ENCODE measurements at regions not wholly inside any gene's neighbourhood (a gene's known extent, or its start where the extent isn't known, plus 50 kb on each side); places are given as distances from the start of the nearest gene placed in this dataset.
"Not testable (repeated sequence)": the region's sequence is repeated elsewhere in the genome, so short reads cannot be mapped to it uniquely, and the experiment has no call there.

GRCh38 chr5:42317575-42317974 is 105.7 kb upstream of the GHR start:
- Mint-ChIP-seq H3K27me3 (ENCODE audit: low read depth) (no peaks in the 10 kb centered on the region), H3K9me3 (ENCODE audit: low read depth) (peaks cover 21% of the 10 kb centered on the region), H3K4me1 (ENCODE audit: low read depth) (peaks cover 9% of the 10 kb centered on the region), H3K36me3 (ENCODE audit: low read depth) (peaks cover 3% of the 10 kb centered on the region), H3K4me3 (ENCODE audit: unreplicated experiment) (no peak overlapping the region), H3K27ac (ENCODE audit: unreplicated experiment) (no peak overlapping the region)
- no peak for DNase-seq (ENCODE audit: low spot score)
- TF ChIP-seq CTCF (IDR thresholded peaks at IDR 0.05), result no peak

GRCh38 chr5:42319546-42319945 is 103.7 kb upstream of the GHR start:
- peaks cover 22% of the 10 kb centered on the region for H3K9me3 Mint-ChIP-seq (ENCODE audit: low read depth)
- H3K27me3 Mint-ChIP-seq (ENCODE audit: low read depth); H3K4me3 Mint-ChIP-seq (ENCODE audit: unreplicated experiment); H3K36me3 Mint-ChIP-seq (ENCODE audit: low read depth); H3K4me1 Mint-ChIP-seq (ENCODE audit: low read depth); H3K27ac Mint-ChIP-seq (ENCODE audit: unreplicated experiment); DNase-seq (ENCODE audit: low spot score): not testable (repeated sequence)

GRCh38 chr5:42321785-42322184 is 101.5 kb upstream of the GHR start:
- peaks cover 3% of the 10 kb centered on the region for H3K36me3 Mint-ChIP-seq (ENCODE audit: low read depth)
- peaks cover 21% of the 10 kb centered on the region for H3K9me3 Mint-ChIP-seq (ENCODE audit: low read depth)
- H3K4me1 Mint-ChIP-seq (ENCODE audit: low read depth), result peaks cover 9% of the 10 kb centered on the region
- DNase-seq (ENCODE audit: low spot score), result no peak
- no peak overlapping the region for H3K4me3 Mint-ChIP-seq (ENCODE audit: unreplicated experiment)
- H3K27ac Mint-ChIP-seq (ENCODE audit: unreplicated experiment), result no peak overlapping the region
- TF ChIP-seq CTCF (IDR thresholded peaks at IDR 0.05), result no peak
- peaks cover 4% of the 10 kb centered on the region for H3K27me3 Mint-ChIP-seq (ENCODE audit: low read depth)

- DNase-seq (ENCODE audit: low spot score), result no peak
- H3K9me3 Mint-ChIP-seq (ENCODE audit: low read depth), result peaks cover 22% of the 10 kb centered on the region
- H3K27me3 Mint-ChIP-seq (ENCODE audit: low read depth), result peaks cover 3% of the 10 kb centered on the region
- H3K4me1 Mint-ChIP-seq (ENCODE audit: low read depth), result no peaks in the 10 kb centered on the region
- no peak for TF ChIP-seq CTCF (IDR thresholded peaks at IDR 0.05)
- H3K4me3 Mint-ChIP-seq (ENCODE audit: unreplicated experiment), result no peak overlapping the region
- H3K36me3 Mint-ChIP-seq (ENCODE audit: low read depth), result no peaks in the 10 kb centered on the region
- H3K27ac Mint-ChIP-seq (ENCODE audit: unreplicated experiment), result no peak overlapping the region
Measured at GRCh38 chr5:42337143-42337542, 86.1 kb upstream of the GHR start.

GRCh38 chr5:42337607-42338006 is 85.6 kb upstream of the GHR start:
- Mint-ChIP-seq H3K4me3 (ENCODE audit: unreplicated experiment) (no peak overlapping the region), H3K27ac (ENCODE audit: unreplicated experiment) (no peak overlapping the region), H3K4me1 (ENCODE audit: low read depth) (no peaks in the 10 kb centered on the region), H3K9me3 (ENCODE audit: low read depth) (peaks cover 22% of the 10 kb centered on the region), H3K27me3 (ENCODE audit: low read depth) (peaks cover 1% of the 10 kb centered on the region), H3K36me3 (ENCODE audit: low read depth) (no peaks in the 10 kb centered on the region)
- no peak for TF ChIP-seq CTCF (IDR thresholded peaks at IDR 0.05)
- DNase-seq (ENCODE audit: low spot score), result no peak

GRCh38 chr5:42338136-42338535 is 85.1 kb upstream of the GHR start:
- H3K9me3 Mint-ChIP-seq (ENCODE audit: low read depth), result peaks cover 22% of the 10 kb centered on the region
- H3K4me1 Mint-ChIP-seq (ENCODE audit: low read depth), result no peaks in the 10 kb centered on the region
- no peak overlapping the region for H3K4me3 Mint-ChIP-seq (ENCODE audit: unreplicated experiment)
- DNase-seq (ENCODE audit: low spot score), result no peak
- no peak for TF ChIP-seq CTCF (IDR thresholded peaks at IDR 0.05)
- no peaks in the 10 kb centered on the region for H3K27me3 Mint-ChIP-seq (ENCODE audit: low read depth)
- H3K27ac Mint-ChIP-seq (ENCODE audit: unreplicated experiment), result no peak overlapping the region
- H3K36me3 Mint-ChIP-seq (ENCODE audit: low read depth), result no peaks in the 10 kb centered on the region

All from chondrocyte (in vitro differentiated cells).